Mucosa of descending colon (tissue), 3 donors: ENCODE measurements at regions not wholly inside any gene's neighbourhood (a gene's known extent, or its start where the extent isn't known, plus 50 kb on each side); places are given as distances from the start of the nearest gene placed in this dataset.

Source experiments
- ATAC-seq: fragments of 200-7000 bp; cut with Tn5 transposase; one replicate; pipeline ENCODE4 v1.9.1; 2020; ENCODE audit warnings: mild to moderate bottlenecking, moderate library complexity
- DNase-seq, 3 donors: peaks; one replicate each; pipeline ENCODE4 v3.0.0-alpha.2; 2020
- H3K36me3 ChIP-seq: fragments of 200-600 bp; one replicate; pipeline ENCODE4 v1.8.0; 2021; ENCODE audit warnings: low read depth, mild to moderate bottlenecking
- H3K4me1 ChIP-seq: fragments of 200-600 bp; one replicate; pipeline ENCODE4 v1.8.0; 2021; ENCODE audit warnings: low read depth, mild to moderate bottlenecking
- H3K4me3 ChIP-seq: fragments of 200-600 bp; one replicate; pipeline ENCODE4 v1.8.0; 2021; ENCODE audit warnings: mild to moderate bottlenecking
- H3K9me3 ChIP-seq: fragments of 200-600 bp; one replicate; pipeline ENCODE4 v1.8.0; 2021; ENCODE audit warnings: mild to moderate bottlenecking
- intact Hi-C, 2 donors: fragments of 100-400 bp; cut with DNase I in 1 of 2; cut with micrococcal nuclease in 1 of 2; formaldehyde crosslinking; loops; one replicate each; pipeline versions ENCODE4 v1.11.0 to v1.11.1; 2022; cut with DNase I, micrococcal nuclease
- TF ChIP-seq, protein P1 (sequence below): fragments of 200-600 bp; IDR thresholded peaks from one replicate; pipeline ENCODE4 v1.8.0; 2022; ENCODE audit warnings: antibody characterized with exemption, mild to moderate bottlenecking
- donor health status: DM: no; HTN: no; CAD: no; lungs with moderate emphysema.
- donor health status: DM: no; HTN: no; CAD: no.
- donor health status: DM: no; HTN: yes; CAD: no.

DNA sequence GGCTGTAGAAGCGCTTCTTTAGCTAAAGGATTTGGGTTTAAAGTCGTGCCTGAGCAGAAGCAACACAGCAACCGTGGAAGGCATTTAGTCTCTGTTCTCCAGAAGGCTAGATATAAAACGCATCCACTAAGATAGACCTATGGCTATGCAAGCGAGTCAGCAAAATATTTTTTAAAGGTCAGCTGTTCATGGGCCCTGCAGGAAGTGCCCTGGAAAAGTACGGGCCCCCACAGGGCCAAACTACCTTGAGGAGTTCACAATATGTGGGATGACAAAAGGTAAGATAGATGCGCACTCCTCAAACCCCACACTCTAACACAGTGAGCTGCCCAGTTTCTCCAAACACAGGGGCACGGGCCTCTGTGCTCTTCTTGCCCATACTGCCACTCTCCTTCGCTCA lies 261.6 kb downstream of the VPS13C start:
- no peaks in the 10 kb centered on the region for H3K9me3 ChIP-seq
- intact Hi-C loops: no loop called here
- H3K4me1 ChIP-seq: no peaks in the 10 kb centered on the region
- H3K36me3 ChIP-seq: no peaks in the 10 kb centered on the region
- H3K4me3 ChIP-seq: no peak overlapping the region
- TF ChIP-seq, protein P1, sequence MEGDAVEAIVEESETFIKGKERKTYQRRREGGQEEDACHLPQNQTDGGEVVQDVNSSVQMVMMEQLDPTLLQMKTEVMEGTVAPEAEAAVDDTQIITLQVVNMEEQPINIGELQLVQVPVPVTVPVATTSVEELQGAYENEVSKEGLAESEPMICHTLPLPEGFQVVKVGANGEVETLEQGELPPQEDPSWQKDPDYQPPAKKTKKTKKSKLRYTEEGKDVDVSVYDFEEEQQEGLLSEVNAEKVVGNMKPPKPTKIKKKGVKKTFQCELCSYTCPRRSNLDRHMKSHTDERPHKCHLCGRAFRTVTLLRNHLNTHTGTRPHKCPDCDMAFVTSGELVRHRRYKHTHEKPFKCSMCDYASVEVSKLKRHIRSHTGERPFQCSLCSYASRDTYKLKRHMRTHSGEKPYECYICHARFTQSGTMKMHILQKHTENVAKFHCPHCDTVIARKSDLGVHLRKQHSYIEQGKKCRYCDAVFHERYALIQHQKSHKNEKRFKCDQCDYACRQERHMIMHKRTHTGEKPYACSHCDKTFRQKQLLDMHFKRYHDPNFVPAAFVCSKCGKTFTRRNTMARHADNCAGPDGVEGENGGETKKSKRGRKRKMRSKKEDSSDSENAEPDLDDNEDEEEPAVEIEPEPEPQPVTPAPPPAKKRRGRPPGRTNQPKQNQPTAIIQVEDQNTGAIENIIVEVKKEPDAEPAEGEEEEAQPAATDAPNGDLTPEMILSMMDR: no peak
- no peak for DNase-seq
- ATAC-seq: no peak

- intact Hi-C loops: no loop called here
- TF ChIP-seq, protein P1: no peak
- no peak for ATAC-seq
- H3K36me3 ChIP-seq: no peaks in the 10 kb centered on the region
- no peaks in the 10 kb centered on the region for H3K9me3 ChIP-seq
- H3K4me1 ChIP-seq: no peaks in the 10 kb centered on the region
- H3K4me3 ChIP-seq: no peak overlapping the region
- no peak for DNase-seq
Observed at GRCh38 chr15:61796056-61796455, 264.2 kb downstream of the VPS13C start.

- Histone ChIP-seq H3K4me1 (no peaks in the 10 kb centered on the region), H3K9me3 (no peaks in the 10 kb centered on the region), H3K4me3 (no peak overlapping the region), H3K36me3 (no peaks in the 10 kb centered on the region)
- intact Hi-C loops: no loop called here
- DNase-seq (no peak), ATAC-seq (no peak)
- TF ChIP-seq, protein P1: no peak
Observed at GRCh38 chr15:61794881-61795280, 265.4 kb downstream of the VPS13C start.

DNA sequence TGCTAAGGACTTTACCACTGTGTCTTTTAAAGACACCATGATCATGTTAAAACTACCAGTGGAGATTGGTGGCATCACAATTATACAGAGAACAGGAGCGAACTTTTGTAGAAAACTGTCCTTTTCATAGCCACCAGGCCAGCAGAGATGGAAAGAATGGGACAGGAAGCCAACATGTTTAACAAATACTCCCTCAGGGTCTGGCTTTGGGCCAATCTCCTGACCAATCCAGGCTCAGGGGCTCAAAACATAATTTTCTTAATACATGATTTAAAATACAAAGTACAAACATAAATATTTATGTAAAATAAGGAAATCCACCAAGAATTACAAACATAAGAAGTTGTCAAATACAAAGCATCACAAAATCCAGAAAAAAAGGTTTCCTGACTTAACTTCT lies 266.0 kb downstream of the VPS13C start:
- no peak for ATAC-seq
- TF ChIP-seq, protein P1: no peak
- no peak for DNase-seq
- no peaks in the 10 kb centered on the region for H3K36me3 ChIP-seq
- H3K4me3 ChIP-seq: no peak overlapping the region
- intact Hi-C loops: no loop called here
- H3K4me1 ChIP-seq: no peaks in the 10 kb centered on the region
- no peaks in the 10 kb centered on the region for H3K9me3 ChIP-seq

- Histone ChIP-seq H3K9me3 (no peaks in the 10 kb centered on the region), H3K4me3 (no peak overlapping the region), H3K4me1 (no peaks in the 10 kb centered on the region), H3K36me3 (no peaks in the 10 kb centered on the region)
- TF ChIP-seq, protein P1: no peak
- ATAC-seq (no peak), DNase-seq (no peak)
- intact Hi-C loops: no loop called here
Observed at GRCh38 chr15:61784734-61785133, 275.5 kb downstream of the VPS13C start.

- ATAC-seq (no peak), DNase-seq (no peak)
- Histone ChIP-seq H3K36me3 (no peaks in the 10 kb centered on the region), H3K4me1 (no peaks in the 10 kb centered on the region), H3K4me3 (no peak overlapping the region), H3K9me3 (no peaks in the 10 kb centered on the region)
- intact Hi-C loops: no loop called here
- TF ChIP-seq, protein P1: no peak
Observed at GRCh38 chr15:61780278-61780980, 279.8 kb downstream of the VPS13C start.
